GM23338 (cell line): ENCODE measurements at regions not wholly inside any gene's neighbourhood (a gene's known extent, or its start where the extent isn't known, plus 50 kb on each side); places are given as distances from the start of the nearest gene placed in this dataset.

Source experiments
- ATAC-seq: fragments of 200-7000 bp; cut with Tn5 transposase; 3 replicates; pipeline ENCODE4 v1.9.1; 2020
- DNase-seq: peaks from one replicate; pipeline ENCODE4 v3.0.0-alpha.2; 2015; ENCODE audit warnings: low spot score
- H2AFZ ChIP-seq: fragments of 200-600 bp; sonication (generic); 2 replicates; pipeline ENCODE4 v1.8.0; 2016; ENCODE audit warnings: antibody characterized with exemption, mild to moderate bottlenecking, moderate library complexity
- H3F3A ChIP-seq: fragments of 200-600 bp; sonication (generic); replicated peaks from 2 replicates; pipeline ENCODE4 v1.8.0; 2017; ENCODE audit warnings: antibody characterized with exemption, mixed run types, low read depth
- H3K27ac ChIP-seq: fragments of 200-600 bp; sonication (generic); 2 replicates; pipeline ENCODE4 v1.6.1; 2016; ENCODE audit warnings: low read depth
- H3K27me3 ChIP-seq: fragments of 200-600 bp; sonication (generic); 2 replicates; pipeline ENCODE4 v1.8.0; 2016; ENCODE audit warnings: mild to moderate bottlenecking, mixed run types, moderate library complexity; ENCODE audit not compliant: insufficient read depth
- H3K36me3 ChIP-seq: fragments of 200-600 bp; sonication (generic); 2 replicates; pipeline ENCODE4 v1.8.0; 2016; ENCODE audit warnings: mild to moderate bottlenecking; ENCODE audit not compliant: insufficient read depth
- H3K4me1 ChIP-seq: fragments of 200-600 bp; sonication (generic); 2 replicates; pipeline ENCODE4 v1.8.0; 2016; ENCODE audit warnings: mild to moderate bottlenecking, moderate library complexity; ENCODE audit not compliant: insufficient read depth
- H3K4me2 ChIP-seq: fragments of 200-600 bp; sonication (generic); 2 replicates; pipeline ENCODE4 v1.7.1; 2017; ENCODE audit warnings: mixed run types
- H3K4me3 ChIP-seq: fragments of 200-600 bp; sonication (generic); 2 replicates; pipeline ENCODE4 v1.6.1; 2016; ENCODE audit warnings: mixed run types
- H3K79me2 ChIP-seq: fragments of 200-600 bp; sonication (generic); replicated peaks from 2 replicates; pipeline ENCODE4 v1.8.0; 2017; ENCODE audit warnings: mild to moderate bottlenecking; ENCODE audit not compliant: insufficient read depth
- H3K9me2 ChIP-seq: fragments of 200-600 bp; sonication (generic); 2 replicates; pipeline ENCODE4 v1.8.0; 2017; ENCODE audit not compliant: insufficient read depth
- H4K20me1 ChIP-seq: fragments of 200-600 bp; sonication (generic); replicated peaks from 2 replicates; pipeline ENCODE4 v1.8.0; 2017; ENCODE audit warnings: mild to moderate bottlenecking; ENCODE audit not compliant: insufficient read depth
- H3K27ac Mint-ChIP-seq: 2 replicates; pipeline ENCODE4 v1.8.0; 2020; ENCODE audit warnings: inconsistent platforms, mild to moderate bottlenecking, moderate library complexity, mixed read lengths
- H3K27me3 Mint-ChIP-seq: 3 replicates; pipeline ENCODE4 v1.8.0; 2022; ENCODE audit warnings: low read depth, mild to moderate bottlenecking, moderate library complexity, mixed read lengths, inconsistent platforms; ENCODE audit not compliant: insufficient read depth, poor library complexity
- H3K36me3 Mint-ChIP-seq: 3 replicates; pipeline ENCODE4 v1.8.0; 2021; ENCODE audit warnings: low read depth, mild to moderate bottlenecking, inconsistent platforms, moderate library complexity, mixed read lengths
- H3K4me1 Mint-ChIP-seq: 3 replicates; pipeline ENCODE4 v1.8.0; 2020; ENCODE audit warnings: mild to moderate bottlenecking, inconsistent platforms, mixed read lengths
- H3K4me3 Mint-ChIP-seq: 3 replicates; pipeline ENCODE4 v1.8.0; 2021; ENCODE audit warnings: moderate library complexity, mild to moderate bottlenecking, inconsistent platforms, mixed read lengths
- H3K9me3 Mint-ChIP-seq: 3 replicates; pipeline ENCODE4 v1.8.0; 2020; ENCODE audit warnings: moderate library complexity, mild to moderate bottlenecking, inconsistent platforms, mixed read lengths
- CREB1 ChIP-seq: fragments of 250-450 bp; sonication (Bioruptor Pico); IDR thresholded peaks from 2 replicates; pipeline ENCODE4 v1.5.0; 2020; ENCODE audit warnings: low read depth, mild to moderate bottlenecking, moderate library complexity
- EZH2 ChIP-seq: fragments of 200-600 bp; sonication (generic); IDR thresholded peaks from one replicate; pipeline ENCODE4 v1.8.0; 2017; ENCODE audit warnings: antibody characterized with exemption, mild to moderate bottlenecking, low read depth; ENCODE audit not compliant: unreplicated experiment
- EZH2phosphoT487 ChIP-seq: fragments of 200-600 bp; sonication (generic); IDR thresholded peaks from one replicate; pipeline ENCODE4 v1.8.1; 2018; ENCODE audit warnings: antibody characterized with exemption; ENCODE audit not compliant: unreplicated experiment
- JUNB ChIP-seq: IDR thresholded peaks from one replicate; pipeline ENCODE4 v1.6.1; 2016; ENCODE audit warnings: antibody characterized with exemption; ENCODE audit not compliant: unreplicated experiment
- NANOG ChIP-seq: IDR thresholded peaks from 2 replicates; pipeline ENCODE4 v1.6.1; 2016; ENCODE audit warnings: antibody characterized with exemption, borderline replicate concordance
- POLR2AphosphoS5 ChIP-seq: IDR thresholded peaks from 2 replicates; pipeline ENCODE4 v1.6.1; 2016; ENCODE audit warnings: antibody characterized with exemption, low read depth
- STAT1 ChIP-seq: IDR thresholded peaks from one replicate; pipeline ENCODE4 v1.6.1; 2016; ENCODE audit warnings: antibody characterized with exemption; ENCODE audit not compliant: unreplicated experiment
- ZNF114 ChIP-seq: fragments of 250-450 bp; sonication (Bioruptor Pico); IDR thresholded peaks from 2 replicates; pipeline ENCODE4 v1.5.0; 2020; ENCODE audit warnings: mild to moderate bottlenecking, moderate library complexity
- ZNF331 ChIP-seq: fragments of 250-450 bp; sonication (Bioruptor Pico); IDR thresholded peaks from 2 replicates; pipeline ENCODE4 v1.5.0; 2020; ENCODE audit warnings: low read depth, mild to moderate bottlenecking, moderate library complexity
- TF ChIP-seq, protein P1 (sequence below): IDR thresholded peaks from one replicate; pipeline ENCODE4 v1.6.1; 2018; ENCODE audit warnings: antibody characterized with exemption; ENCODE audit not compliant: unreplicated experiment
- TF ChIP-seq, protein P2 (sequence below), 2 experiments: fragments of 200-600 bp in 1 of 2; sonication (generic) in 1 of 2; conservative IDR thresholded peaks; 2 replicates each; pipeline versions ENCODE4 v1.5.1 to v1.6.1; 2016 to 2017; ENCODE audit warnings: antibody characterized with exemption in 2 of 2, low read depth in 2 of 2, mild to moderate bottlenecking in 2 of 2, moderate library complexity in 1 of 2
- TF ChIP-seq, protein P3 (sequence below): IDR thresholded peaks from 2 replicates; pipeline ENCODE4 v1.6.1; 2016; ENCODE audit warnings: antibody characterized with exemption
- TF ChIP-seq, protein P4 (sequence below): fragments of 250-450 bp; sonication (Bioruptor Pico); IDR thresholded peaks from 2 replicates; pipeline ENCODE4 v1.5.0; 2020; ENCODE audit warnings: mild to moderate bottlenecking, moderate library complexity

DNA sequence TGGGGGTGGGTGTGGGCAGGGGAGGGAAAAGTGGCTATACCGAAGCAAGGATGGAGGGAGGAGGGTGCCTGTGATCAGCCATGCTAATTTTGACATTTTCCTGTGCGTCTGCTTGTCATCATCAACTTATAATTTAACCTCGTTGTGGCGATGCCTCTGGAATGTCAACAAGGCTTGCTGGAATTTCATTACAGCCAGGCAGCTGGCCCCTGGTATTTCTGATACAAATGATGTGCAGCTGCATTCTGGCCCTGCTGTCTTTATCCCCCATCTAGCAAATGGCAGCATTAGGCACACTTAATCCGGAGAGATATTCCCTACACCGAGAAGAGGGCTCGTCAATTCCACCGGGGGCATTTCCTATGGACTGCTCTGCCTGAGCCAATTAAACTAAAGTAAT is 278.3 kb upstream of the CCL2 start:
- Mint-ChIP-seq H3K36me3 (no peaks in the 10 kb centered on the region), H3K4me3 (no peak overlapping the region), H3K9me3 (peaks cover 3% of the 10 kb centered on the region; the same call in 2 of the 3 replicates), H3K4me1 (peaks cover 9% of the 10 kb centered on the region), H3K27ac (no peak overlapping the region), H3K27me3 (peaks cover 5% of the 10 kb centered on the region)
- DNase-seq, result no peak
- H3K27me3 ChIP-seq, result no peaks in the 10 kb centered on the region
- no peaks in the 10 kb centered on the region for H3K79me2 ChIP-seq
- peaks cover 15% of the 10 kb centered on the region; the same call in 1 of the 2 replicates for H3K9me2 ChIP-seq
- TF ChIP-seq POLR2AphosphoS5, result no peak
- TF ChIP-seq ZNF114, result no peak
- no peak for TF ChIP-seq JUNB
- TF ChIP-seq, protein P1, sequence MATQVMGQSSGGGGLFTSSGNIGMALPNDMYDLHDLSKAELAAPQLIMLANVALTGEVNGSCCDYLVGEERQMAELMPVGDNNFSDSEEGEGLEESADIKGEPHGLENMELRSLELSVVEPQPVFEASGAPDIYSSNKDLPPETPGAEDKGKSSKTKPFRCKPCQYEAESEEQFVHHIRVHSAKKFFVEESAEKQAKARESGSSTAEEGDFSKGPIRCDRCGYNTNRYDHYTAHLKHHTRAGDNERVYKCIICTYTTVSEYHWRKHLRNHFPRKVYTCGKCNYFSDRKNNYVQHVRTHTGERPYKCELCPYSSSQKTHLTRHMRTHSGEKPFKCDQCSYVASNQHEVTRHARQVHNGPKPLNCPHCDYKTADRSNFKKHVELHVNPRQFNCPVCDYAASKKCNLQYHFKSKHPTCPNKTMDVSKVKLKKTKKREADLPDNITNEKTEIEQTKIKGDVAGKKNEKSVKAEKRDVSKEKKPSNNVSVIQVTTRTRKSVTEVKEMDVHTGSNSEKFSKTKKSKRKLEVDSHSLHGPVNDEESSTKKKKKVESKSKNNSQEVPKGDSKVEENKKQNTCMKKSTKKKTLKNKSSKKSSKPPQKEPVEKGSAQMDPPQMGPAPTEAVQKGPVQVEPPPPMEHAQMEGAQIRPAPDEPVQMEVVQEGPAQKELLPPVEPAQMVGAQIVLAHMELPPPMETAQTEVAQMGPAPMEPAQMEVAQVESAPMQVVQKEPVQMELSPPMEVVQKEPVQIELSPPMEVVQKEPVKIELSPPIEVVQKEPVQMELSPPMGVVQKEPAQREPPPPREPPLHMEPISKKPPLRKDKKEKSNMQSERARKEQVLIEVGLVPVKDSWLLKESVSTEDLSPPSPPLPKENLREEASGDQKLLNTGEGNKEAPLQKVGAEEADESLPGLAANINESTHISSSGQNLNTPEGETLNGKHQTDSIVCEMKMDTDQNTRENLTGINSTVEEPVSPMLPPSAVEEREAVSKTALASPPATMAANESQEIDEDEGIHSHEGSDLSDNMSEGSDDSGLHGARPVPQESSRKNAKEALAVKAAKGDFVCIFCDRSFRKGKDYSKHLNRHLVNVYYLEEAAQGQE, result no peak
- TF ChIP-seq NANOG, result no peak
- TF ChIP-seq STAT1, result no peak
- no peak for TF ChIP-seq EZH2phosphoT487
- TF ChIP-seq, protein P2, sequence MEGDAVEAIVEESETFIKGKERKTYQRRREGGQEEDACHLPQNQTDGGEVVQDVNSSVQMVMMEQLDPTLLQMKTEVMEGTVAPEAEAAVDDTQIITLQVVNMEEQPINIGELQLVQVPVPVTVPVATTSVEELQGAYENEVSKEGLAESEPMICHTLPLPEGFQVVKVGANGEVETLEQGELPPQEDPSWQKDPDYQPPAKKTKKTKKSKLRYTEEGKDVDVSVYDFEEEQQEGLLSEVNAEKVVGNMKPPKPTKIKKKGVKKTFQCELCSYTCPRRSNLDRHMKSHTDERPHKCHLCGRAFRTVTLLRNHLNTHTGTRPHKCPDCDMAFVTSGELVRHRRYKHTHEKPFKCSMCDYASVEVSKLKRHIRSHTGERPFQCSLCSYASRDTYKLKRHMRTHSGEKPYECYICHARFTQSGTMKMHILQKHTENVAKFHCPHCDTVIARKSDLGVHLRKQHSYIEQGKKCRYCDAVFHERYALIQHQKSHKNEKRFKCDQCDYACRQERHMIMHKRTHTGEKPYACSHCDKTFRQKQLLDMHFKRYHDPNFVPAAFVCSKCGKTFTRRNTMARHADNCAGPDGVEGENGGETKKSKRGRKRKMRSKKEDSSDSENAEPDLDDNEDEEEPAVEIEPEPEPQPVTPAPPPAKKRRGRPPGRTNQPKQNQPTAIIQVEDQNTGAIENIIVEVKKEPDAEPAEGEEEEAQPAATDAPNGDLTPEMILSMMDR (conservative IDR thresholded peaks at IDR 0.05; ENCODE audit: low read depth in 2 of 2), result no peak
- TF ChIP-seq, protein P3, sequence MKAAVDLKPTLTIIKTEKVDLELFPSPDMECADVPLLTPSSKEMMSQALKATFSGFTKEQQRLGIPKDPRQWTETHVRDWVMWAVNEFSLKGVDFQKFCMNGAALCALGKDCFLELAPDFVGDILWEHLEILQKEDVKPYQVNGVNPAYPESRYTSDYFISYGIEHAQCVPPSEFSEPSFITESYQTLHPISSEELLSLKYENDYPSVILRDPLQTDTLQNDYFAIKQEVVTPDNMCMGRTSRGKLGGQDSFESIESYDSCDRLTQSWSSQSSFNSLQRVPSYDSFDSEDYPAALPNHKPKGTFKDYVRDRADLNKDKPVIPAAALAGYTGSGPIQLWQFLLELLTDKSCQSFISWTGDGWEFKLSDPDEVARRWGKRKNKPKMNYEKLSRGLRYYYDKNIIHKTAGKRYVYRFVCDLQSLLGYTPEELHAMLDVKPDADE, result no peak
- no peak for TF ChIP-seq CREB1 (CRISPR knock-in tag)
- no peak for TF ChIP-seq ZNF331 (CRISPR knock-in tag)
- TF ChIP-seq, protein P4, sequence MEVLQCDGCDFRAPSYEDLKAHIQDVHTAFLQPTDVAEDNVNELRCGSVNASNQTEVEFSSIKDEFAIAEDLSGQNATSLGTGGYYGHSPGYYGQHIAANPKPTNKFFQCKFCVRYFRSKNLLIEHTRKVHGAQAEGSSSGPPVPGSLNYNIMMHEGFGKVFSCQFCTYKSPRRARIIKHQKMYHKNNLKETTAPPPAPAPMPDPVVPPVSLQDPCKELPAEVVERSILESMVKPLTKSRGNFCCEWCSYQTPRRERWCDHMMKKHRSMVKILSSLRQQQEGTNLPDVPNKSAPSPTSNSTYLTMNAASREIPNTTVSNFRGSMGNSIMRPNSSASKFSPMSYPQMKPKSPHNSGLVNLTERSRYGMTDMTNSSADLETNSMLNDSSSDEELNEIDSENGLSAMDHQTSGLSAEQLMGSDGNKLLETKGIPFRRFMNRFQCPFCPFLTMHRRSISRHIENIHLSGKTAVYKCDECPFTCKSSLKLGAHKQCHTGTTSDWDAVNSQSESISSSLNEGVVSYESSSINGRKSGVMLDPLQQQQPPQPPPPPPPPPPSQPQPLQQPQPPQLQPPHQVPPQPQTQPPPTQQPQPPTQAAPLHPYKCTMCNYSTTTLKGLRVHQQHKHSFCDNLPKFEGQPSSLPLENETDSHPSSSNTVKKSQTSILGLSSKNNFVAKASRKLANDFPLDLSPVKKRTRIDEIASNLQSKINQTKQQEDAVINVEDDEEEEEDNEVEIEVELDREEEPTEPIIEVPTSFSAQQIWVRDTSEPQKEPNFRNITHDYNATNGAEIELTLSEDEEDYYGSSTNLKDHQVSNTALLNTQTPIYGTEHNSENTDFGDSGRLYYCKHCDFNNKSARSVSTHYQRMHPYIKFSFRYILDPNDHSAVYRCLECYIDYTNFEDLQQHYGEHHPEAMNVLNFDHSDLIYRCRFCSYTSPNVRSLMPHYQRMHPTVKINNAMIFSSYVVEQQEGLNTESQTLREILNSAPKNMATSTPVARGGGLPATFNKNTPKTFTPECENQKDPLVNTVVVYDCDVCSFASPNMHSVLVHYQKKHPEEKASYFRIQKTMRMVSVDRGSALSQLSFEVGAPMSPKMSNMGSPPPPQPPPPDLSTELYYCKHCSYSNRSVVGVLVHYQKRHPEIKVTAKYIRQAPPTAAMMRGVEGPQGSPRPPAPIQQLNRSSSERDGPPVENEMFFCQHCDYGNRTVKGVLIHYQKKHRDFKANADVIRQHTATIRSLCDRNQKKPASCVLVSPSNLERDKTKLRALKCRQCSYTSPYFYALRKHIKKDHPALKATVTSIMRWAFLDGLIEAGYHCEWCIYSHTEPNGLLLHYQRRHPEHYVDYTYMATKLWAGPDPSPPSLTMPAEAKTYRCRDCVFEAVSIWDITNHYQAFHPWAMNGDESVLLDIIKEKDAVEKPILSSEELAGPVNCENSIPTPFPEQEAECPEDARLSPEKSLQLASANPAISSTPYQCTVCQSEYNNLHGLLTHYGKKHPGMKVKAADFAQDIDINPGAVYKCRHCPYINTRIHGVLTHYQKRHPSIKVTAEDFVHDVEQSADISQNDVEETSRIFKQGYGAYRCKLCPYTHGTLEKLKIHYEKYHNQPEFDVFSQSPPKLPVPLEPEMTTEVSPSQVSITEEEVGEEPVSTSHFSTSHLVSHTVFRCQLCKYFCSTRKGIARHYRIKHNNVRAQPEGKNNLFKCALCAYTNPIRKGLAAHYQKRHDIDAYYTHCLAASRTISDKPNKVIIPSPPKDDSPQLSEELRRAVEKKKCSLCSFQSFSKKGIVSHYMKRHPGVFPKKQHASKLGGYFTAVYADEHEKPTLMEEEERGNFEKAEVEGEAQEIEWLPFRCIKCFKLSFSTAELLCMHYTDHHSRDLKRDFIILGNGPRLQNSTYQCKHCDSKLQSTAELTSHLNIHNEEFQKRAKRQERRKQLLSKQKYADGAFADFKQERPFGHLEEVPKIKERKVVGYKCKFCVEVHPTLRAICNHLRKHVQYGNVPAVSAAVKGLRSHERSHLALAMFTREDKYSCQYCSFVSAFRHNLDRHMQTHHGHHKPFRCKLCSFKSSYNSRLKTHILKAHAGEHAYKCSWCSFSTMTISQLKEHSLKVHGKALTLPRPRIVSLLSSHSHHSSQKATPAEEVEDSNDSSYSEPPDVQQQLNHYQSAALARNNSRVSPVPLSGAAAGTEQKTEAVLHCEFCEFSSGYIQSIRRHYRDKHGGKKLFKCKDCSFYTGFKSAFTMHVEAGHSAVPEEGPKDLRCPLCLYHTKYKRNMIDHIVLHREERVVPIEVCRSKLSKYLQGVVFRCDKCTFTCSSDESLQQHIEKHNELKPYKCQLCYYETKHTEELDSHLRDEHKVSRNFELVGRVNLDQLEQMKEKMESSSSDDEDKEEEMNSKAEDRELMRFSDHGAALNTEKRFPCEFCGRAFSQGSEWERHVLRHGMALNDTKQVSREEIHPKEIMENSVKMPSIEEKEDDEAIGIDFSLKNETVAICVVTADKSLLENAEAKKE (CRISPR knock-in tag), result no peak
- TF ChIP-seq EZH2, result no peak
- no peaks in the 10 kb centered on the region for H3K4me1 ChIP-seq
- H3K4me2 ChIP-seq, result no peak overlapping the region
- H3K27ac ChIP-seq, result no peak overlapping the region
- no peak for ATAC-seq
- no peak overlapping the region for H3K4me3 ChIP-seq
- H2AFZ ChIP-seq, result no peak overlapping the region
- no peaks in the 10 kb centered on the region for H4K20me1 ChIP-seq
- no peaks in the 10 kb centered on the region for H3F3A ChIP-seq
- no peaks in the 10 kb centered on the region for H3K36me3 ChIP-seq
